Astrocyte of the cerebellum (primary cell): ENCODE measurements at regions not wholly inside any gene's neighbourhood (a gene's known extent, or its start where the extent isn't known, plus 50 kb on each side); places are given as distances from the start of the nearest gene placed in this dataset.

Source experiments
- DNase-seq: peaks from one replicate; pipeline ENCODE4 v3.0.0-alpha.2; 2011; ENCODE audit warnings: low read depth
- H3K4me3 ChIP-seq: 2 replicates; pipeline ENCODE4 v1.5.1; 2011; ENCODE audit warnings: mild to moderate bottlenecking, low read depth, low read length, moderate library complexity
- in situ Hi-C: cut with HindIII; loops from 2 replicates; pipeline ENCODE4 v1.10.0; 2017; ENCODE audit warnings: low sequenced_read_pairs
- TF ChIP-seq, protein P1 (sequence below): IDR thresholded peaks from 2 replicates; pipeline ENCODE4 v1.5.1; 2012; ENCODE audit warnings: low read length, low read depth, moderate library complexity, mild to moderate bottlenecking; ENCODE audit errors: missing control alignments

DNA sequence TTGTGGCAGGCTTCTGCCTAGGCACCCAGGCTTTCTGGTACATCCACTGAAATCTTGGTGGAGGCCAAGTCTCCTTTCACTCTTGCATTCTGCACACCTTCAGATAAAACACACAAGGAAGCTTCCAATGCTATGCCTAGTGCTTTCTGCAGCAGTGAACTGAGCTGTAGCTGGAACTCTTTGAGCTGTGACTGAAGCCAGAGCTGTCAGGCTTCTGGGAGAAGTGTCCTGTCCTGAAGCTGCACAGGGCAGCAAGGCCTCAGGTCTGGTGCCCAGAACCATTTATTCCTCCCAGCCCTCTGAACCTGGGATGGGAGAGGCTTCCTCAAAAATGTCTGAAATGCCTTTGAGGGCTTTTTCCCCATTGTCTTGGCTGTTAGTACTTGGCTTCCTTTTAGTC lies 941.7 kb downstream of the LRFN5 start:
- TF ChIP-seq, protein P1, sequence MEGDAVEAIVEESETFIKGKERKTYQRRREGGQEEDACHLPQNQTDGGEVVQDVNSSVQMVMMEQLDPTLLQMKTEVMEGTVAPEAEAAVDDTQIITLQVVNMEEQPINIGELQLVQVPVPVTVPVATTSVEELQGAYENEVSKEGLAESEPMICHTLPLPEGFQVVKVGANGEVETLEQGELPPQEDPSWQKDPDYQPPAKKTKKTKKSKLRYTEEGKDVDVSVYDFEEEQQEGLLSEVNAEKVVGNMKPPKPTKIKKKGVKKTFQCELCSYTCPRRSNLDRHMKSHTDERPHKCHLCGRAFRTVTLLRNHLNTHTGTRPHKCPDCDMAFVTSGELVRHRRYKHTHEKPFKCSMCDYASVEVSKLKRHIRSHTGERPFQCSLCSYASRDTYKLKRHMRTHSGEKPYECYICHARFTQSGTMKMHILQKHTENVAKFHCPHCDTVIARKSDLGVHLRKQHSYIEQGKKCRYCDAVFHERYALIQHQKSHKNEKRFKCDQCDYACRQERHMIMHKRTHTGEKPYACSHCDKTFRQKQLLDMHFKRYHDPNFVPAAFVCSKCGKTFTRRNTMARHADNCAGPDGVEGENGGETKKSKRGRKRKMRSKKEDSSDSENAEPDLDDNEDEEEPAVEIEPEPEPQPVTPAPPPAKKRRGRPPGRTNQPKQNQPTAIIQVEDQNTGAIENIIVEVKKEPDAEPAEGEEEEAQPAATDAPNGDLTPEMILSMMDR, result no peak
- H3K4me3 ChIP-seq, result no peak overlapping the region
- no peak for DNase-seq
- in situ Hi-C loops, result no loop called here

DNA sequence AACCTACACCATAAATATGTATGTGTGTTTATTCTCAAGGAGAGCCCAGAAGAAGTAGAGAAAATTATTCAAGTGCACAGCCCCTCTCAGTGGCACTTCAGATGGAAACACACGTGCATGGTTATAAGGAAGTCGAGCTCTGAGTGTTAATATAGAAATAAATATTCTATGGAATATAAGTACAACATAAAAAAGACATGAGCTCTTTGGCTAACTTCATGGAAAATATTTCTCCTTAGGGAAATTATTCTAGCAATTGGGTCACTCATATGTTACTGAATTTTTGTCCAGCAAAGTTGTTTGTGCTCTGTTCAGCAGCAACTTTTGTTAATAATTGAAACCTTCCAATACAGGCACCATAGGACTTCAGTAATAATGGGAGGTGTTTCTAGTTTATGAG lies 939.0 kb downstream of the LRFN5 start:
- no peak for DNase-seq
- H3K4me3 ChIP-seq, result no peak overlapping the region
- TF ChIP-seq, protein P1, result no peak
- in situ Hi-C loops, result no loop called here

DNA sequence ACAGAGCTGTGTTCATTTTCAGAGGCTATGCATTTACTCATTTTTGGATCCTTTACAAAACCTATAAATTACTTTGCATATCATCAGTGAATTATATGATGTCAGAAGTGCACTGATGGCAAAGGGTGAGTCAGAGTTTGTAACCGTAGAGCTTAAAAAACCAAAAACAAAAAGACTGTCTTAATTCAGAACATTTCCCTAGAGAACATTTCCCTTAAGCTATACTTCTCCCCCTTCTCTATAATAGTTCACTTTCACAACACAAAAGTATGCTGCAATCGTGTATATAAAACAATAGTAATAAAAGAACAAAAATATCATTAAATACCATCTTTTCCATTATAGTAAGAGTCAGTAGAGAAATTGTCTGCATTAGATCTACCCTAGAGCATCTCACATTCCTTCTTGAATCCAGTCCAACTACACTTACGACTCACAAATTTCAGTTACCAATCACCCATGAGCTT lies 934.9 kb downstream of the LRFN5 start:
- DNase-seq, result no peak
- in situ Hi-C loops, result no loop called here
- H3K4me3 ChIP-seq, result no peak overlapping the region
- TF ChIP-seq, protein P1, result no peak

DNA sequence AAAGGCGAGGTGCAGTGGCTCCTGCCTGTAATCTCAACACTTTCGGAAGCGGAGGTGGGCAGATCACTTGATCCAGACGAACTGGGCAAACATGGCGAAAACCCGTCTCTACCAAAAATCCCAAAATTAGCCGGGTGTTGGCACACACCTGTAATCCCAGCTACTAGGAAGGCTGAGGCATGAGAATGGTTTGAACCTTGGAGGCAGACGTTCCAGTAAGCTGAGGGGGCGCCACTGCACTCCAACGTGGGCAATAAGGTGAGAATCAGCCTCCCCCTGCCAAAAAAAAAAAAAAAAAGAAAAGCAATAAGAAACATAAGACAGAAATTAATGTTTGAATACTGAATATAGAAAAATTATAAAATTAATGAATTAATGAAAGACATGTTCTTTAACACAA lies 928.7 kb downstream of the LRFN5 start:
- TF ChIP-seq, protein P1, result no peak
- H3K4me3 ChIP-seq, result no peak overlapping the region
- in situ Hi-C loops, result no loop called here
- DNase-seq, result no peak

DNA sequence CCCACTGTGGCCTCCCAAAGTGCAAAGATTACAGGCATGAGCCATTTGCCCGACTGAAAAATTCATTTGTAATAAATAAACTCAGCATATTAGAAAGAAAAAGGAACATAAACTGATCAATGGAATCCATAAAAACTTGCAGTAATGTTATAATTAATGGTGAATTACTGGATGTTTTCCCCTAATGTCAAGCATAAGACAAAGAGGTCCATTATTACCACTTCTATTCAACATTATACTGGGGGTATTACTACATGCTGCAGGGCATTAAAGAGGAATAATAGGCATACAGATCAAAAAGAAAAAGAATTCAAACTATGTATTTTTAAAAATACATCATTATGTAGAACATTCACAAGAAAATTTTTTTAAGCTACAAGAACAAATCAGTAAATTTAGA lies 926.8 kb downstream of the LRFN5 start:
- TF ChIP-seq, protein P1, result no peak
- in situ Hi-C loops, result no loop called here
- no peak overlapping the region for H3K4me3 ChIP-seq
- DNase-seq, result no peak

DNA sequence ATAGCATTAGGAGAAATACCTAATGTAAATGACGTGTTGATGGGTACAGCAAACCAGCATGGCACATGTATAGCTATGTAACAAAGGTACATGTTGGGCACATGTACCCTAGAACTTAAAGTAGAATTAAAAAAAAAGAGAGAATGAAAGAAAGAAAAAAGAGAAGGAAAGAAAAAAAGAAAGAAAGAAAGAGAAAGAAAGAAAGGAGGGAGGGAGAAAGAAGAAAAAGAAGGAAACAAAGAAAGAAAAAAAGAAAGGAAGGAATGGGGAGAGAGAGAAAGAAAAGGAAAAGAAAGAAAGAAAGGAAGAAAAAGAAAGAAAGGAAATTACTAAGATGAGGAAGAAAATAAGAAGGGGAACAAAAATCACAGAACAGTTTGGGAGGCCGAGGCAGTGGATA lies 925.5 kb downstream of the LRFN5 start:
- in situ Hi-C loops, result no loop called here
- H3K4me3 ChIP-seq, result no peak overlapping the region
- no peak for DNase-seq
- TF ChIP-seq, protein P1, result no peak

DNA sequence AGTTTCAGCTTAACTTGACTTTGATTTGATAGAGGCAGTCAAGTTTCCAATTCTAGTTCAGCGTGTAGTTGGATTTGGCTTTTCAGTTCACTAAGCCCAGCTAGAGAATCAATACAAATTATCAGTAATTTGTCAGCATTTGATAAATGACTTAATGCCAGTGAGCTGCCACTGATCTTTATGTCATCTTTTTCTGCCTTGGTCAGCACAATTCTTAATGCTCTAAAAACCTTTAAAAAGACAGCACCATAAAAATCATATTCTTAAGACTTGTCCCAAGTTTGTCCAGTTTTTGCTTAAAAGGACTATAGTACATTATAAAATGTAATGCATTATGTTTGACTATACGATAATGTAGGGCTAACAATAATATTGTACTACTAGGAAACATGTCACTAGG lies 920.5 kb downstream of the LRFN5 start:
- in situ Hi-C loops, result no loop called here
- DNase-seq, result no peak
- no peak overlapping the region for H3K4me3 ChIP-seq
- TF ChIP-seq, protein P1, result no peak
